DND-41 (cell line): ENCODE measurements at regions not wholly inside any gene's neighbourhood (a gene's known extent, or its start where the extent isn't known, plus 50 kb on each side); places are given as distances from the start of the nearest gene placed in this dataset.

Experiments
- EZH2 ChIP-seq: IDR thresholded peaks from 3 replicates; pipeline ENCODE4 v1.6.1; 2012; ENCODE audit warnings: borderline replicate concordance, low read depth, mild to moderate bottlenecking, moderate library complexity, low read length, inconsistent platforms; ENCODE audit not compliant: severe bottlenecking
- TF ChIP-seq, protein P1 (sequence below): IDR thresholded peaks from 2 replicates; pipeline ENCODE4 v1.5.1; 2012; ENCODE audit warnings: borderline replicate concordance, low read length, moderate library complexity, mild to moderate bottlenecking; ENCODE audit not compliant: poor library complexity, severe bottlenecking; ENCODE audit errors: extremely low read depth

DNA sequence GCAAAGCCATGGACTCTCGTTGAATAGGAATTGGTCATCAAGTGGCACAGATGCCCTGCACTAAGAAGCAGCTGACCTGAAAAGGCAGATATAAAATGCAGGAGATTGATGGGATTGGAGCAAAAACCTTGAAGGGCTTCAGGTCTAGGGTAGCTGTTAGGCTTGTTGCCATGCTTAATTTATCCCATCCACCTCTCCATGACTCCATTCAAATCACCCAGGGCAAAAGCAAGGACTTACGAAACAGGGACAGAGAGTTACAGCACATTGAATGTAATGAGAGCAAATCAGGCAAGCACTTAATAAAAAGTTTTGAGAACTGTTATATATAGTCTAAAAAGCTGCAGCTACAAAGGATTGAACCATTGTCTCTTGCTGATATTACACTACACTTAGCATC, 298.2 kb upstream of the ESRRG start:
- TF ChIP-seq, protein P1, sequence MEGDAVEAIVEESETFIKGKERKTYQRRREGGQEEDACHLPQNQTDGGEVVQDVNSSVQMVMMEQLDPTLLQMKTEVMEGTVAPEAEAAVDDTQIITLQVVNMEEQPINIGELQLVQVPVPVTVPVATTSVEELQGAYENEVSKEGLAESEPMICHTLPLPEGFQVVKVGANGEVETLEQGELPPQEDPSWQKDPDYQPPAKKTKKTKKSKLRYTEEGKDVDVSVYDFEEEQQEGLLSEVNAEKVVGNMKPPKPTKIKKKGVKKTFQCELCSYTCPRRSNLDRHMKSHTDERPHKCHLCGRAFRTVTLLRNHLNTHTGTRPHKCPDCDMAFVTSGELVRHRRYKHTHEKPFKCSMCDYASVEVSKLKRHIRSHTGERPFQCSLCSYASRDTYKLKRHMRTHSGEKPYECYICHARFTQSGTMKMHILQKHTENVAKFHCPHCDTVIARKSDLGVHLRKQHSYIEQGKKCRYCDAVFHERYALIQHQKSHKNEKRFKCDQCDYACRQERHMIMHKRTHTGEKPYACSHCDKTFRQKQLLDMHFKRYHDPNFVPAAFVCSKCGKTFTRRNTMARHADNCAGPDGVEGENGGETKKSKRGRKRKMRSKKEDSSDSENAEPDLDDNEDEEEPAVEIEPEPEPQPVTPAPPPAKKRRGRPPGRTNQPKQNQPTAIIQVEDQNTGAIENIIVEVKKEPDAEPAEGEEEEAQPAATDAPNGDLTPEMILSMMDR: no peak
- no peak for TF ChIP-seq EZH2
